ENCODE measurements at regions not wholly inside any gene's neighbourhood (a gene's known extent, or its start where the extent isn't known, plus 50 kb on each side); places are given as distances from the start of the nearest gene placed in this dataset.

DNA sequence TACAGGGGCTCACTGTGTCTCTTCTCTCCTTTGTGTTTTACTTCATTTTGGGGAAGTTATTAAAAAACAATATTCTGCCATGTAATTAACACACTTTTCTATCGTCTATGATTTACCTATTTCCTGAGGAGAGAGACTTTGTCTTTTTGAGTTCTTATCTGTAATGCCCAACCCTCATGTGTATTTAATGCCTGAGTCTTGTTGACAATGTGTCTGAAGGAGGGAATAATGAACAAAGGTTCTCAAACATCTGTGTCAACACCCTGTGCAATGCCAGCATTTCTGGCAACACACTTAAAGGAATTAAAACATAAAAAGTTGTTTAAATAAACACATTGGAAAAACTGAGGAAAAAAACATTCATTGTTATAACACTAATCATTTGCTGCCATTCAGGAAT, 147.1 kb downstream of the SLC15A5 start:
- no peak overlapping the region for H2BK20ac ChIP-seq (ENCODE audit: low read length)
- 90% methylated on average over 1 of the region's 1 CpG; no CpG with 5 or more reads in 1 of the 2 experiments for WGBS, 2 experiments (ENCODE audit: extremely low coverage in 1 of 2, insufficient coverage in 1 of 2, insufficient read length in 1 of 2, insufficient replicate concordance in 2 of 2, low coverage in 1 of 2, low lambda C conversion rate in 2 of 2, missing lambda C conversion rate in 1 of 2)
- no peak overlapping the region for H4K91ac ChIP-seq (replicated peaks; ENCODE audit: insufficient read length, low read length)
- H2BK15ac ChIP-seq (ENCODE audit: low read length): no peak overlapping the region
- no peak overlapping the region for H3K18ac ChIP-seq (ENCODE audit: extremely low read depth, low read length)
- no peak overlapping the region for H3K9ac ChIP-seq (replicated peaks in 1 of 4; ENCODE audit: extremely low read depth in 1 of 4, low read depth in 3 of 4, low read length in 3 of 4)
- H2BK120ac ChIP-seq (replicated peaks; ENCODE audit: low read depth, low read length): no peak overlapping the region
- no peak overlapping the region for H2AK5ac ChIP-seq (ENCODE audit: low read depth, low read length)
- H3K79me1 ChIP-seq (ENCODE audit: low read depth, low read length): no peaks in the 10 kb centered on the region
- DNase-seq (ENCODE audit: low read depth in 1 of 2, low spot score in 2 of 2) (no peak), FAIRE-seq (no peak)
- no peak for TF ChIP-seq SIRT6 (IDR thresholded peaks at IDR 0.05; ENCODE audit: low read length)
- TF ChIP-seq TAF1 (IDR thresholded peaks at IDR 0.05; ENCODE audit: low read depth, low read length): no peak
- CTCF ChIA-PET (ENCODE audit: partially characterized antibody): no interaction called here
- no peaks in the 10 kb centered on the region for H3K4me1 ChIP-seq (replicated peaks in 1 of 4; ENCODE audit: control insufficient read depth in 3 of 4, insufficient read depth in 4 of 4, low read length in 3 of 4)
- no peak overlapping the region for H3K23ac ChIP-seq (ENCODE audit: insufficient read length)
- no peak overlapping the region for H3K56ac ChIP-seq (replicated peaks; ENCODE audit: insufficient read length, low read depth, low read length)
- no peaks in the 10 kb centered on the region for H4K20me1 ChIP-seq (replicated peaks in 1 of 2; ENCODE audit: control insufficient read depth in 1 of 2, insufficient read depth in 2 of 2, low read length in 2 of 2)
- no peaks in the 10 kb centered on the region for H3K36me3 ChIP-seq (ENCODE audit: control insufficient read depth in 2 of 4, insufficient read depth in 4 of 4, low read length in 3 of 4)
- no peak overlapping the region for H3K4me3 ChIP-seq (ENCODE audit: extremely low read depth in 1 of 4, insufficient read depth in 2 of 4, low read depth in 3 of 4, low read length in 4 of 4)
- H3K9me3 ChIP-seq (ENCODE audit: insufficient read depth in 2 of 2, low read depth in 1 of 2, low read length in 1 of 2): peaks cover 0 to 12% of the 10 kb centered on the region in 2 experiments; a peak in 2 of 4 replicates
- H4K5ac ChIP-seq (ENCODE audit: insufficient read length, low read depth, low read length): no peak overlapping the region
- H3K4me2 ChIP-seq (ENCODE audit: insufficient read depth in 1 of 2, low read depth in 2 of 2, low read length in 2 of 2): no peak overlapping the region
- H3K14ac ChIP-seq (ENCODE audit: insufficient read length): no peak overlapping the region
- no peak overlapping the region for H2BK5ac ChIP-seq (ENCODE audit: low read depth, low read length)
- POLR2A ChIA-PET (ENCODE audit: partially characterized antibody): no interaction called here
- no peak overlapping the region for H2AFZ ChIP-seq (ENCODE audit: low read length)
- no peaks in the 10 kb centered on the region for H3K27me3 ChIP-seq (replicated peaks in 1 of 4; ENCODE audit: control insufficient read depth in 3 of 4, extremely low read depth in 1 of 4, insufficient read depth in 3 of 4, low read length in 3 of 4)
- H3K79me2 ChIP-seq (ENCODE audit: control insufficient read depth in 1 of 2, insufficient read depth in 2 of 2, low read length in 2 of 2): no peaks in the 10 kb centered on the region
- no peak overlapping the region for H3K27ac ChIP-seq (ENCODE audit: low read depth, low read length)
- H4K8ac ChIP-seq (ENCODE audit: extremely low read depth, insufficient read depth, low read length): no peak overlapping the region
- H3K4ac ChIP-seq (replicated peaks; ENCODE audit: insufficient read length, low read depth, low read length): no peak overlapping the region
- H3K23me2 ChIP-seq (ENCODE audit: low read depth, low read length): no peaks in the 10 kb centered on the region
- no peak overlapping the region for H2BK12ac ChIP-seq (ENCODE audit: low read depth, low read length)
